Lung (tissue), 11 donors: ENCODE measurements at regions not wholly inside any gene's neighbourhood (a gene's known extent, or its start where the extent isn't known, plus 50 kb on each side); places are given as distances from the start of the nearest gene placed in this dataset.
A peak's percentile ranks its signal among the peaks of the same experiment; 100 is the strongest.

Source experiments
- ATAC-seq: fragments of 200-7000 bp; cut with Tn5 transposase; one replicate; pipeline ENCODE4 v1.9.1; 2020; ENCODE audit warnings: moderate number of reproducible peaks; ENCODE audit not compliant: insufficient read depth, low FRiP score
- DNase-seq, 3 donors: peaks; one replicate each; pipeline ENCODE4 v3.0.0-alpha.2; 2013 to 2017
- H3K27ac ChIP-seq, 2 donors: one replicate each; pipeline ENCODE4 v1.5.1; 2013; ENCODE audit warnings: mild to moderate bottlenecking in 2 of 2, moderate library complexity in 2 of 2, control low read depth in 1 of 2, inconsistent platforms in 1 of 2, low read depth in 1 of 2, low read length in 1 of 2
- H3K27me3 ChIP-seq, 3 donors: one replicate each; pipeline ENCODE4 v1.5.1; 2013; ENCODE audit warnings: low read length in 2 of 3; ENCODE audit not compliant: control insufficient read depth in 3 of 3, insufficient read depth in 3 of 3
- H3K36me3 ChIP-seq, 4 donors: one replicate each; pipeline ENCODE4 v1.5.1; 2013; ENCODE audit warnings: low read length in 4 of 4, mild to moderate bottlenecking in 1 of 4, moderate library complexity in 1 of 4; ENCODE audit not compliant: control insufficient read depth in 4 of 4, insufficient read depth in 4 of 4
- H3K4me1 ChIP-seq, 5 donors: one replicate each; pipeline ENCODE4 v1.5.1; 2013; ENCODE audit warnings: low read length in 5 of 5, mild to moderate bottlenecking in 2 of 5, moderate library complexity in 1 of 5; ENCODE audit not compliant: control insufficient read depth in 5 of 5, insufficient read depth in 5 of 5
- H3K4me3 ChIP-seq: one replicate; pipeline ENCODE4 v1.5.1; 2013; ENCODE audit warnings: mild to moderate bottlenecking, control low read depth, moderate library complexity
- H3K9ac ChIP-seq, 2 donors: one replicate each; pipeline ENCODE4 v1.5.1; 2013; ENCODE audit warnings: low read length in 2 of 2, control low read depth in 1 of 2; ENCODE audit not compliant: insufficient read depth in 1 of 2
- H3K9me3 ChIP-seq, 4 donors: one replicate each; pipeline ENCODE4 v1.5.1; 2013; ENCODE audit warnings: low read length in 3 of 4, mild to moderate bottlenecking in 1 of 4, moderate library complexity in 1 of 4; ENCODE audit not compliant: control insufficient read depth in 4 of 4, insufficient read depth in 3 of 4
- WGBS, 2 donors: extraction: QIAGEN DNeasy Blood & Tissue Kit; methylation state at CpG; one replicate each; pipeline ENCODE4 v1.1.7; 2013; 5-methylcytosine and 5-hydroxymethylcytosine counted together
- TF ChIP-seq, protein P1 (sequence below): IDR thresholded peaks from 2 replicates; pipeline ENCODE4 v1.5.1; 2012; ENCODE audit warnings: mild to moderate bottlenecking; ENCODE audit errors: control extremely low read depth, extremely low read depth
- donor health status: control.
- donor health status: control.
- donor health status: Bipolar disorder and iron deficiency.
- donor health status: healthy.
- donor health status: DM: yes; HTN: yes; CAD: no.

DNA sequence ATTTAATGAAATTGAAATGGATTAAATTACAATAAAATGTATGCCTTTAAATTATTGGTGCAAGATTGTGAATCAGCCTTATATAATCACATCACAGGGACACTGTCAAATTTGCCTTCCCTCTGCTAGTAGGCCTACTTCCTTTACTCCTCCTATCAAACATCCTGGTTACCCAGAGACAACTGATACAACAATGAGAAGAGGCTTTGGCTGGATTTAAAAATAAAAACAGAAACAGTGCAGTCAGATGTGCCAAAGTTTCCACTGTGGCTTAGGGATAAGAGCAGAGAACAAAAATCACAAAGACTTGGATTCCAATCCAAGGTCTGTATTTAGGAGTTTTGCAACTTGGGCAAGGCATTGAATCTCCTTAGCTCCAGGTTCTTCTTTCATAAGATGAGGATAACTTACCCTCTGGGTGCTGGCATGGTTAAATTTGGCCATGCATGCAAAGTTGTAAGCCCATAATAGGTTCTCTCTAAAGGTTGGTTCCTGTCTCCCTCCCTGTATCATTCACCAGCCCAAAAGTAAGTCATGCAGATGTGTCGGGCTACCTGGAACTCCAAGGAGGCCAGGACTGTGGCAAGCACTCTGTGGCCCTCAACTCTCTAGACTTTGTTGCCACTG is 99.3 kb upstream of the LRATD1 start:
- 1 to 100% methylated on average over 1 of the region's 1 CpG for WGBS, 2 donors
- Histone ChIP-seq H3K9me3 (peaks cover 0 to 5% (median 1%) of the 10 kb centered on the region in 4 donors), H3K27ac (no peak overlapping the region), H3K27me3 (no peaks in the 10 kb centered on the region), H3K4me3 (no peak overlapping the region), H3K4me1 (no peaks in the 10 kb centered on the region), H3K9ac (no peak overlapping the region), H3K36me3 (no peaks in the 10 kb centered on the region)
- ATAC-seq (no peak), DNase-seq (peak in 1 of 3 donors; percentile 9)
- TF ChIP-seq, protein P1, sequence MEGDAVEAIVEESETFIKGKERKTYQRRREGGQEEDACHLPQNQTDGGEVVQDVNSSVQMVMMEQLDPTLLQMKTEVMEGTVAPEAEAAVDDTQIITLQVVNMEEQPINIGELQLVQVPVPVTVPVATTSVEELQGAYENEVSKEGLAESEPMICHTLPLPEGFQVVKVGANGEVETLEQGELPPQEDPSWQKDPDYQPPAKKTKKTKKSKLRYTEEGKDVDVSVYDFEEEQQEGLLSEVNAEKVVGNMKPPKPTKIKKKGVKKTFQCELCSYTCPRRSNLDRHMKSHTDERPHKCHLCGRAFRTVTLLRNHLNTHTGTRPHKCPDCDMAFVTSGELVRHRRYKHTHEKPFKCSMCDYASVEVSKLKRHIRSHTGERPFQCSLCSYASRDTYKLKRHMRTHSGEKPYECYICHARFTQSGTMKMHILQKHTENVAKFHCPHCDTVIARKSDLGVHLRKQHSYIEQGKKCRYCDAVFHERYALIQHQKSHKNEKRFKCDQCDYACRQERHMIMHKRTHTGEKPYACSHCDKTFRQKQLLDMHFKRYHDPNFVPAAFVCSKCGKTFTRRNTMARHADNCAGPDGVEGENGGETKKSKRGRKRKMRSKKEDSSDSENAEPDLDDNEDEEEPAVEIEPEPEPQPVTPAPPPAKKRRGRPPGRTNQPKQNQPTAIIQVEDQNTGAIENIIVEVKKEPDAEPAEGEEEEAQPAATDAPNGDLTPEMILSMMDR = no peak

DNA sequence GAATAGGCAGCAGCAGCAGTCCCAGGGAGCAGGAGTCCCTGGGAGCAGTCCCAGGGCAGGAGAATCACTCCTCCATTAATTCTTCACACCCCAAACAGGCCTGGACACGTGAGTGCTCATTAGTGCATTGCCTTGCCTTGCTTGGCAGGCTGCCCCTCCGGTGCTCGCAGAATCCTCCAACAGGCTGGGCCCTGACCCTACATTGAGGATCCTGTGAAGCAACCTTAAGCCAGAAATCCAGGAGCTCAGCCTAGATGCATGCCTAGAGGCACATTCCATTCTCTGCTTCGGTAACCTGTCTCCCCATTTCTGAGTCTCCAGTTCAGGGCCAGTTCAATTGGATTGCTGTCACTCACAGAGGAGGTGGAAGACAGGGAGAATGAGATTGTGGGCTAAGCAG is 97.4 kb upstream of the LRATD1 start:
- no peaks in the 10 kb centered on the region for H3K4me1 ChIP-seq
- no peaks in the 10 kb centered on the region for H3K36me3 ChIP-seq
- H3K27ac ChIP-seq = no peak overlapping the region
- no peak overlapping the region for H3K4me3 ChIP-seq
- TF ChIP-seq, protein P1 = no peak
- H3K9ac ChIP-seq = no peak overlapping the region
- H3K27me3 ChIP-seq = no peaks in the 10 kb centered on the region
- ATAC-seq (no peak), DNase-seq (no peak)
- 54 to 78% methylated on average over 4 of the region's 4 CpGs for WGBS, 2 donors
- H3K9me3 ChIP-seq = peaks cover 0 to 5% (median 1%) of the 10 kb centered on the region in 4 donors

DNA sequence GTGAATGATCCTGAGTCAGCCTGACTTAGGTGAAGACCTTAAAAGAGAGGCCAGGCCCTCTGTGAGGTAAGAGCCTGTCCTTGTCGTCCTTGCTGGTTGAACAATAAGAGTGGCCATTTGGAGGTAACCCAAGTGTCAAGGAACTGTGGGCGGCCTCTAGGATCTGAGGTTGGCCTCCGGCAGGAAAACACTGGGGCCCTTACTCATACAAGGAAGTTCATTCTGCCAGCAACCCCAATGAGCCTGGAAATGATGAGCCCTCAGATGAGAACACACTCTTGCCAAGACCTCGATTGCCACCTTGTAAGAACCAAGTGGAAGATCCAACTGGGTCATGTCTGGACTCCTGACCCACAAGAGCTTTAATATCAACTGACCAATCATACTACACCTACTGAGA is 95.5 kb upstream of the LRATD1 start:
- no peak overlapping the region for H3K9ac ChIP-seq
- peaks cover 0 to 5% (median 1%) of the 10 kb centered on the region in 4 donors for H3K9me3 ChIP-seq
- H3K27ac ChIP-seq = no peak overlapping the region
- TF ChIP-seq, protein P1 = no peak
- no peaks in the 10 kb centered on the region for H3K4me1 ChIP-seq
- no peaks in the 10 kb centered on the region for H3K27me3 ChIP-seq
- ATAC-seq = no peak
- WGBS, 2 donors = 88 to 94% methylated on average over 4 of the region's 4 CpGs
- no peak overlapping the region for H3K4me3 ChIP-seq
- DNase-seq = no peak
- H3K36me3 ChIP-seq = no peaks in the 10 kb centered on the region

DNA sequence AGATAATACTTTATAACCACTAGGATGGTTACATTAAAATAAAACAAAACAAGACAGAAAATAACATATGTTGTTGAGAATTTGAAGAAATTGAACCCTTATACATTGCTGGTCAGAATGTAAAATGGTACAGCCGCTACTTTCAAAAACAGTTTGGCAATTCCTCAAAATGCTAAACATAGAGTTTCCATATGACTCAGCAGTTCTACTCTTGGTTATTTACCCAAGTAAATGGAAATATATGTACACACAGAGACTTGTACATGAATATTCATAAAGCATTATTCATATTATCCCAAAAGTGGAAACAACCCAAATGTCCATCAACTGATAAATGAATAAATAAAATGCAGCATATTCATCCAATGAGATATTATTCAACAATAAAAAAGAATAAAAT is 92.5 kb upstream of the LRATD1 start:
- H3K4me3 ChIP-seq = no peak overlapping the region
- DNase-seq = peak in 2 of 3 donors; percentile 10 to 36
- H3K9ac ChIP-seq = no peak overlapping the region
- no peaks in the 10 kb centered on the region for H3K27me3 ChIP-seq
- peaks cover 0 to 5% (median under 1%) of the 10 kb centered on the region in 4 donors for H3K9me3 ChIP-seq
- TF ChIP-seq, protein P1 = no peak
- WGBS, 2 donors = 92 to 94% methylated on average over 1 of the region's 1 CpG
- no peaks in the 10 kb centered on the region for H3K36me3 ChIP-seq
- no peak overlapping the region for H3K27ac ChIP-seq
- H3K4me1 ChIP-seq = peaks cover 0 to 14% (median 0%) of the 10 kb centered on the region in 5 donors
- ATAC-seq = no peak
